ENCODE measurements at regions not wholly inside any gene's neighbourhood (a gene's known extent, or its start where the extent isn't known, plus 50 kb on each side); places are given as distances from the start of the nearest gene placed in this dataset.
"Not testable (repeated sequence)": the region's sequence is repeated elsewhere in the genome, so short reads cannot be mapped to it uniquely, and the experiment has no call there.

DNA sequence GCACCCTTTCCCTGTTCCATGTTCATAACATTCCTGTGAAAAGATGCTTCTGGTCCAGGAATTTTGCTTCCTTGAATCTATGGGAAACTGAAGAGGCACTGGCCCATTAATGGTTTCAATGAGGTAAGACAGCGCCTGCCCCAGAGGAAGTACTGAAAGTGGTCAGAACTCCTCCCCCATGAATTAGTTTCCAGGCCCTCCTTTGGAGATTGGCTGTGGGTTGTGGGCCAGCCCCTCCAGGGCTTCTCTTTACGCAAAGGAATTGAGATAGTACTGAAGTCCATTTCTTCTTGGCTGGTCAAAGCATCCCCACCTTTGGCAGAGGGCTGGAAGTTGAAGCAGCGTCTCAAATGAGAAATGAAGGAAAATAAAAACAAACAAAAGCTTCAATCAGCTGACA is 175.5 kb downstream of the POLR2M start:
- no peak for DNase-seq

DNA sequence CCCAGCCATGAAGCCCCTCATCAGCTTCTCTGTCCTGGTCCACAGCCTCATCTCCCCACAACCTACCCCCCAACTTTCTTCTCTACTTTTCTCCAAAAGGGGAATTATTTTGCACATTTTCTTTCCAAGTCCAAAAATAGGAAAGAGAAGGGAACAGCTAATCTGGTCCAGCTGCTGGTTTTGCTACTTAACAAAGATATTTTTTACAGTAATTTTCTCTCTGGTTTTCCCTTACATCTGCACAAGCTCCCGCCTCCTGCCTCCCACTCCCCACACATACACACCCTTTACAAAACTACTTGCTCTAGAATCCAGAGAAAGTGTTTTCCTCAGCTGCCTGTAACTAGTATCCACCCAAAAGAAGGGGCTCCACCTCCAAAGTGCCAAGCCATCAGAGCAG is 177.2 kb downstream of the POLR2M start:
- no peak for DNase-seq

DNA sequence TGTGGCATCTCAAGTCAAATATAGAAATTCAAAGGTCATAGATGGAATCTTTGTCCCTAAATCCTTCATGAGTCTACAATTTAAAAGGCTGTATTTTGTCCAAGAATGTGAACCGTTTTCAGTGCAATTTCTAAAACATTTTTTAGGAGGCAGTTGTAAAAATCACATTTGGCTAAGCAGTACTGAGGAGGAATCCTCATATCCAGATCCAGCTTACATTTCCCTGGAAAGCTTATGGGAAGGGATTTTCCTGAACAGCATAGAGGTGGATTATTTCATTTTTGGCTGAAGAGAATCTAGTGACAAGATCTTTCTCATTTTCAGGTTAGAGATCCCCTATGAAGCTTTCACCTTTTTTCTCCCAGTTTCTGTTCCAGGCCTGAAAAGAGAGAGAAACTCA is 178.4 kb downstream of the POLR2M start:
- DNase-seq, result no peak

DNA sequence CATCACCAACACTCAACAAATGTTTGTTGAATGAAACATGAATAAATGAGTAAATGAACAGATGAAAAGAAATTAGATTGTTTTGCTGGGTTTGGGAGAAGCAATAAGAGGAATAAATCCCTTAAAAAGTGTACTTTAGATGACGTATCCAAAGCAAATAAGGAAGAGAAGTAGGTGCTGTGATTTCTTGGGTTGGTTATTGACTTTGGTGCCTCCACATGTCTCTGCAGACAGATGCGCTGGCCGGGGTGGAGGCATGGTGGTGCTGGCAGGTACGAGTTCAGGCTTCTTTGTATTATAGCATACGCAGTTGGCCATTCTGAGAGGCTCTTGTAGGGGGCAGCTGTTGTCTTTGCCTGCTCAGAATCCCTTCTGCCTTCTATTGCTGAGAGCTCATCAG is 178.9 kb downstream of the POLR2M start:
- DNase-seq, result no peak

DNA sequence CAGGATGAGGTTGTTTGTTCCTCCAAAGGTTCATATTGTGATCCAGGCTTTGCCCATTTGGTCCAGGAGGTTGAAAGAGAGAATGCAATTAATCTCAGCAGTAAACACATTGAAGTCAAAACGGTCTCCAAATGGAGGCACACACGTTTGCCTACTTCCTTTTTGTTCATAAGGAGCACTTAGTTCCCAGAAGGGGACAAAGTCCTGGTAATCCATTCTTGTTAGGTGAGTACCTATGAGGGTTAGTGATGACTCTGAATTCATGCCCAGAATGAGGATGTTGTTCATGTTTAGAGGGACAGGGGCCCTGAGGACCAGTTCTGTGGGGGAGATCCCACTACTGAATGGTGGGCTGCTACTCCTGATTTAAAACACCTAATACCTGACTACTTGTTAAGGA is 177.7 kb downstream of the ALDH1A2 start:
- no peak for DNase-seq

DNA sequence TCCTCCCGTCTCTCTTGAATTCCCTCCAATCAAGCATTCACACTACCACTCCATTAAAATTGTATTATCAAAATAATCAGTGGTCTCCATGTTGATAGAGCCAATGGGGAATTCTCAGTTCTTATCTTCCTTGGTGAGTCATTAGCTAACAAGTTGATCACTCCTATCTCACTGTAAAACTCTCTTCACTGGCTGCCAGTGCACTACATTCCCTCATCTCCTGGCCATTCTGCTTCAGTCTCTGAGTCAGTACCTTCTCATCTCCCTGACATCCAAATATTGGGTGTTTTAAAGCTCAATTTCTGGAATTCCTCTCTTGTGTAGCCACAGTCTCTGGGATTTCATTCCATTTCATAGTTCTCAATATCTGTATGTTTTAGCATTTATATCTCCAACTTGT is 175.2 kb downstream of the ALDH1A2 start:
- DNase-seq, result no peak

DNA sequence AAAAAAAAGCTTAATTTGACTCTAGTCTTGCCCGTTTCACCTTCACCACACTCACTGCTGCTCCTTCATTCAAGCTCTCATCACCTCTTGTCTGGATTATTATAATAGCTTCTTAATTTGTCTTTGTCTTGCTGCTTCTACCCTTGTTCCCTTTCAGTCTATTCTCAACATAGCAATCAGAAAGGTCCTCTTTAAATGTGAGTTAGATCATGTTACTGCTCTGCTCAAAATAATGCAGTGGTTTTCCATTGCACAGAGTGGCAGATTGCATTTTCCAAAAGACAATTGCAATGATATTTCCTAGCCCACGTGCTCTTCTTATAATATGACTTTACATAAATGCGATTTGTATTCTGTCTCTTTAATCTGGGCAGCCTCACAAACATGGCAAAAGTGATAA is 174.6 kb downstream of the ALDH1A2 start:
- DNase-seq, result no peak

DNA sequence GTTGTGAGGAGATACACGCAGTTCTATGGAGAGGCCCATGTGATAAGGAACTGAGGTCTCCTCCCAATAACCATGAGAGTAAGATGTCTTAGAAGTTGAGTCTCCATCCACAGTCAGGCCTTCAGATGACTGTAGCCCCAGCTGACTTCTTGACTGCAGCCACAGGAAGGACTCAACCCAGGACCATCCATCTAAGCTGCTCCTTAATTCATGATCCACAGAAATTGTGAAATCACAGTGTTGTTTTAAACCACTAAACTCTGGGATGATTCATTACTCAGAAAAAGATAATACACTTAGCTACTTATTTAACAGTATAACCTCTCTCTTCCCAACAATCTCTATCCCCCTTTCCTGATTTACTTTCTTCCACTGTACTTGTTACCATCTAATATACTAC is 173.3 kb downstream of the ALDH1A2 start:
- DNase-seq, result no peak

DNA sequence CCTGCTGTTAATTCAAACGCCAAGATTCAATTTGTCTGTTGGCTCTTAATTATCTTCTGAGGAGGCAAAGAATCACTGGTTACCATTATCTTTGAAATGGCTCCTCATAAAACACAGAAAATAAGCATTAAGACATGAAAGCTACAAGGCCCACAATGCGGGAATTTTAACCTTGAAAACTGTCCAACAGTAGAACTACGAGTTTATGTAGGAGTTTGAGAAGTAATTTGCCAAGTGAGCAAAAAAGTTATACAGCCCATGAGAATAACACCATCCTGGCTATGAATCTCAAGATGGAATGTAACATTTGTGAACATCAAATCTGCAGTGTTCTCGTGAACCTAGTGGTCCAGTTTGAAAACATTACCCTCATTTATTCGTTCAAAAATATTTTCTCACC is 172.5 kb downstream of the ALDH1A2 start:
- no peak for DNase-seq

DNA sequence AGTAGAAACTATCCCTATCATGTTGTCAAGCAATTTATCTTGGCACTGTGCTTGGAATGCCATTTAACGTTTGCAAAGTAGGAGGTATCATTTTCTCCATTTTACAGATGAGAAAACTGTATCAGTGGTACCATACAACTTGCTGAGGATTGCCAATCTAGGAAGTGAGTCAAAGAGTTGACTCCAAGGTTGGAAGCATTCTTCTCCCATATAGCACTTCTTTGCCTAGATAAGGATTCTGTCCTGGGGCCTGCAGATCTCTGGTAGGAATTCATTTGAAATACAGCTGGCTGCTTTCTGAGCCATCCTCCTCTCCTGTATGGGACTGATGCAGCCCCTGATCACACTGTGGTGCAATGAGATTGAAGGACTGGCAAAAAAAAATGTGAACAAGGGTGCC is 170.2 kb downstream of the ALDH1A2 start:
- no peak for DNase-seq

DNA sequence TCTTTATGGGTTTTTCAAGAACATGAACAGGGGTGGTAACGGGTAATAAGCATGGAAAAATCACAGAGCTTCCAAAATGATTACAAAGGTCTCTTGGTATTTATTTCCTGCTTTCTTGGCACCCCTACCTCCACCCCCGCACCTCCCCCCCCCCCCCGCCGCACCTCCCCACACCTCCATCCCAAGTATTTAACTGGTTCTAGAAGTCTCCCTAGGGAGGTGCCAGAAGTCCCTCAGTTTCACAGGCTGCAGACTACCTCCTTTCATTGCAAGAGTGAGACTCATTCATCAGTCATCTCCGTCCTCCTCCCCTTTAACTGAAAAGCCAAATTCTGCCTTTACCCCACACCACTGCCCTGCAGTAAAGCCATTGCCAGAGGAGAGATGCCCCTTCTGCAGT is 169.4 kb downstream of the ALDH1A2 start:
- DNase-seq, result no peak

DNA sequence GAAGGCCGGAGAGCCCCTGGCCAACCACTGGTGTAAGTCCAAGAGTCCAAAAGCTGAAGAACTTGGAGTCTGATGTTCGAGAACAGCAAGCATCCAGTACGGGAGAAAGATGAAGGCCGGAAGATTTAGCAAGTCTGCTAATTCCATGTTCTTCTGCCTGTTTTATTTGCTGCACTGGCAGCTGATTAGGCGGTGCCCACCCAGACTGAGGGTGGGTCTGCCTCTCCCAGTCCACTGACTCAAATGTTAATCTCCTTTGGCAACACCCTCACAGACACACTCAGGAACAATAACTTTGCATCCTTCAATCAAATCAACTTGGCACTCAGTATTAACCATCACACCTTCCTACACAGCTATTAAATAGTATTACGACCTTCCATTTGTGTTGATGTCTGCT is 168.6 kb downstream of the ALDH1A2 start:
- DNase-seq, result not testable (repeated sequence)

DNA sequence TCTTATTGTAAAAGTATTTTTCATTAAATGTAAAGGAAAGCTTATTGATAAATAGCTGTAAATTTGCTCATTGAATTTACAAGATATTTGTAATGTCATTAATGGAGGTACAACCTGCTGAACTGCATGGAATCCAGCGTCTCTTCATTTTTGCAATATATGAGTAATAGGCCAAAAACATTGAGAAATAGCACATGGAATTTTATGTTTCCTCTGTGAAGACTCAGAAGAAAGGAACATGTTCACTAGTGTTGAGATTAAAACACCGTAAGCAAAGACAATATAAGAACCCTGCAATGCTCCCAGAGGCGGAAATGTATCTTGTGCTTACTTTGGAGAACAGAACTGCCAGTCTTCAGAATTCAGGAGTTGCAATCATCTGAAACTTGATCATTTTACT is 167.6 kb downstream of the ALDH1A2 start:
- no peak for DNase-seq

DNA sequence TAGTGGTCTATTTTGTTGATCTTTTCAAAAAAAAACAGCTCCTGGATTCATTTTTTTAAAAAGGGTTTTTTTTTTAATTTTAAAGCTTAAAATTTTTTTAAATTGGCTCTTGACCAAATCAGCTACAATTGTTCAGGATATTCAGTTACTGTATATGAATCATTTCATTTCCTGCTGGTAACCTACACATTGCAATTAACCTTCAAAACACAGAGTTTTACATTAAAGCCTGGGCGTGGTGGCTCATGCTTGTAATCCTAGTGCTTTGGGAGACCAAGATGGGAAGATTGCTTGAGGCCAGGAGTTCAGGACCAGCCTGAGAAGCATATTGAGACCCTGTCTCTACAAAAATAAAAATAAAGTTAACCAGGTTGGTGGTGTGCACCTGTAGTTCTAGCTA is 163.4 kb downstream of the ALDH1A2 start:
- DNase-seq, result no peak
